K562 (cell line): ENCODE measurements at regions not wholly inside any gene's neighbourhood (a gene's known extent, or its start where the extent isn't known, plus 50 kb on each side); places are given as distances from the start of the nearest gene placed in this dataset.

Source experiments
- ATAC-seq: fragments of 200-7000 bp; cut with Tn5 transposase; 3 replicates; pipeline ENCODE4 v1.9.1; 2020; ENCODE audit warnings: moderate library complexity
- BruUV-seq: library from RNA; stranded (reverse); fragments of 400-500 nt; replicated peaks from 2 replicates; lab custom pipeline; 2021; lab: Mats Ljungman, UMichigan
- CTCF ChIA-PET: fragments of 300-600 bp; formaldehyde crosslinking; extraction: SDS; loops from one replicate; lab custom pipeline; 2021; ENCODE audit warnings: low intra/inter-chr PET ratio; lab: Yijun Ruan, JAX
- POLR2A ChIA-PET: fragments of 300-600, 350-650 bp; sonication (Branson Sonifier 250); formaldehyde crosslinking; extraction: SDS; loops from one replicate; lab custom pipeline; 2021; ENCODE audit warnings: antibody characterized with exemption, inconsistent platforms; lab: Yijun Ruan, JAX
- DNase-seq, 4 experiments: peaks; one replicate each; pipeline versions ENCODE4 v3.0.0 to v3.0.0-alpha.2; 2011 to 2018; ENCODE audit warnings: low spot score in 3 of 4, mixed read lengths in 3 of 4; ENCODE audit errors: extremely low read depth in 1 of 4
- FAIRE-seq: peaks from 2 replicates; lab custom pipeline; 2011; peaks lifted over from hg19 to GRCh38; lab: Jason Lieb, UNC
- H2AFZ ChIP-seq: 2 replicates; pipeline ENCODE4 v1.6.0; 2011; ENCODE audit warnings: low read depth, low read length, control low read depth, inconsistent platforms
- H3K27ac ChIP-seq: fragments of 200-600 bp; 3 replicates; pipeline ENCODE4 v1.8.0; 2011; ENCODE audit warnings: low read depth, mild to moderate bottlenecking, control low read depth, inconsistent platforms, low read length, moderate library complexity, mixed read lengths; ENCODE audit errors: extremely low read depth
- H3K27me3 ChIP-seq, 2 experiments: fragments of 300-600 bp in 1 of 2; 2 replicates in 1 of 2; 3 replicates in 1 of 2; pipeline versions ENCODE4 v1.6.0 to v1.8.0; 2011; ENCODE audit warnings: inconsistent platforms in 2 of 2, low read length in 2 of 2, mild to moderate bottlenecking in 1 of 2, mixed read lengths in 1 of 2, moderate library complexity in 1 of 2; ENCODE audit not compliant: control insufficient read depth in 2 of 2, insufficient read depth in 2 of 2
- H3K36me3 ChIP-seq: fragments of 300-600 bp; 3 replicates; pipeline ENCODE4 v1.8.0; 2011; ENCODE audit warnings: mild to moderate bottlenecking, low read length, inconsistent platforms; ENCODE audit not compliant: control insufficient read depth, insufficient read depth
- H3K4me1 ChIP-seq, 2 experiments: fragments of 200-600 bp in 1 of 2; replicated peaks in 1 of 2; 2 replicates in 1 of 2; 3 replicates in 1 of 2; pipeline versions ENCODE4 v1.5.1 to v1.8.0; 2011; ENCODE audit warnings: inconsistent platforms in 2 of 2, low read length in 2 of 2, mild to moderate bottlenecking in 1 of 2, mixed read lengths in 1 of 2, moderate library complexity in 1 of 2; ENCODE audit not compliant: control insufficient read depth in 2 of 2, insufficient read depth in 2 of 2
- H3K4me2 ChIP-seq: 2 replicates; pipeline ENCODE4 v1.6.1; 2011; ENCODE audit warnings: low read length, control low read depth, inconsistent platforms, mixed read lengths; ENCODE audit not compliant: insufficient read depth
- H3K4me3 ChIP-seq: fragments of 200-600 bp; sonication (generic), shearing (Covaris generic); 2 replicates; pipeline ENCODE4 v1.5.1; 2016; ENCODE audit warnings: control low read depth, inconsistent platforms
- H3K79me2 ChIP-seq: fragments of 200-600 bp; 3 replicates; pipeline ENCODE4 v1.8.0; 2011; ENCODE audit warnings: low read length, inconsistent platforms; ENCODE audit not compliant: control insufficient read depth, insufficient read depth
- H3K9ac ChIP-seq, 2 experiments: 2 replicates each; pipeline versions ENCODE4 v1.6.0 to v1.6.1; 2011; ENCODE audit warnings: low read depth in 2 of 2, low read length in 2 of 2, control low read depth in 1 of 2, inconsistent platforms in 1 of 2, mild to moderate bottlenecking in 1 of 2, mixed read lengths in 1 of 2; ENCODE audit not compliant: insufficient read depth in 1 of 2
- H3K9me1 ChIP-seq: one replicate; pipeline ENCODE4 v1.6.0; 2011; ENCODE audit warnings: inconsistent platforms, mild to moderate bottlenecking, low read length, moderate library complexity; ENCODE audit not compliant: control insufficient read depth, insufficient read depth
- H3K9me3 ChIP-seq: replicated peaks from 2 replicates; pipeline ENCODE4 v1.5.1; 2011; ENCODE audit warnings: low read depth, low read length, inconsistent platforms; ENCODE audit not compliant: control insufficient read depth, insufficient read depth
- H4K20me1 ChIP-seq: replicated peaks from 2 replicates; pipeline ENCODE4 v1.6.1; 2011; ENCODE audit warnings: low read length, inconsistent platforms, mixed read lengths; ENCODE audit not compliant: control insufficient read depth, insufficient read depth
- ELF1 ChIP-seq: fragments of 200-800 bp; sonication (Bioruptor generic); IDR thresholded peaks from 2 replicates; pipeline ENCODE4 v1.6.1; 2016; ENCODE audit warnings: missing genetic modification characterization, missing compliant biosample characterization
- HLTF ChIP-seq: fragments of 450-650 bp; IDR thresholded peaks from 2 replicates; pipeline ENCODE4 v1.6.1; 2016
- NCOA1 ChIP-seq: fragments of 450-650 bp; IDR thresholded peaks from 2 replicates; pipeline ENCODE4 v1.6.1; 2016; ENCODE audit warnings: low read depth
- RBM25 ChIP-seq: fragments of 200-400 bp; formaldehyde crosslinking; IDR thresholded peaks from 2 replicates; pipeline ENCODE4 v1.6.1; 2018; ENCODE audit warnings: low read length, low read depth, moderate library complexity; ENCODE audit not compliant: severe bottlenecking
- WGBS: fragments of 100-300 bp; shearing (Covaris generic); methylation state at CpG from one replicate; pipeline ENCODE4 v1.1.6; 2016; ENCODE audit warnings: low coverage, mixed read lengths; ENCODE audit not compliant: insufficient coverage; ENCODE audit errors: missing lambda C conversion rate; 5-methylcytosine and 5-hydroxymethylcytosine counted together
- in situ Hi-C: fragments of 300-500 bp; cut with MboI; formaldehyde crosslinking; loops from 4 replicates; pipeline ENCODE4 v1.15.0; 2018; ENCODE audit warnings: inconsistent platforms, mixed read lengths
- intact Hi-C: fragments of 100-400 bp; cut with micrococcal nuclease; formaldehyde crosslinking; loops from 2 replicates; pipeline ENCODE4 v1.14.2; 2022
- TF ChIP-seq, protein P1 (sequence below): sonication (generic); formaldehyde crosslinking; IDR thresholded peaks from 2 replicates; pipeline ENCODE4 v1.8.0; 2022; ENCODE audit warnings: mild to moderate bottlenecking, missing genetic modification reagents, borderline replicate concordance

DNA sequence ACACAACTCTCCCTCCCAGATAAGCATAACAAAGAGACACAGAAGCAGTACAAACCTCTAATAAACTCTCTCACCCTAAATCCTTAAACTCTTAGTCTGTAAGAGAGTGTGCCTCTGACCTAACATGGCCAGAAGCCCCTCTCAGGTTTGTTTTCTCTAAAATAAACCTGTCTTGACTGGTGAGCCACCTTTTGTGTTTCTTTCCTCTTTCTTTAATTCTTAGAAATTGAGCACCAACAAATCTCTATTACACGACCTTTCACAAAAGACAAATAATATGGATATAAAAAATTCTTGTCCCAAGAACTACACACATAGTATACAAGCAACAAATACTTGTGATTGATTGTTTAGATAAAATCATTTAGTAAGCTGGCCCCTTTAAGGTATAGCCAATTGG lies 573.7 kb downstream of the EPHA5 start:
- no TSS peak for BruUV-seq
- intact Hi-C loops: no loop called here

GRCh38 chr4:65089666-65090065 lies 580.6 kb downstream of the EPHA5 start:
- DNase-seq: no peak
- in situ Hi-C loops (no loop called here), intact Hi-C loops (no loop called here)
- TF ChIP-seq ELF1: no peak
- no peak for TF ChIP-seq NCOA1
- Histone ChIP-seq H4K20me1 (no peaks in the 10 kb centered on the region), H3K4me1 (no peaks in the 10 kb centered on the region), H3K9me3 (no peaks in the 10 kb centered on the region), H3K79me2 (no peaks in the 10 kb centered on the region), H2AFZ (no peak overlapping the region), H3K36me3 (no peaks in the 10 kb centered on the region), H3K27ac (no peak overlapping the region), H3K27me3 (no peaks in the 10 kb centered on the region), H3K9ac (no peak overlapping the region), H3K9me1 (no peaks in the 10 kb centered on the region), H3K4me2 (no peak overlapping the region), H3K4me3 (no peak overlapping the region)
- POLR2A ChIA-PET: no interaction called here
- CTCF ChIA-PET: no interaction called here
- ATAC-seq: no peak
- FAIRE-seq: no peak
- BruUV-seq: no TSS peak

More for the DNA sequence above, 573.7 kb downstream of the EPHA5 start:
- H3K4me2 ChIP-seq: no peak overlapping the region
- no peak overlapping the region for H3K4me3 ChIP-seq
- no peaks in the 10 kb centered on the region for H3K27me3 ChIP-seq
- H3K36me3 ChIP-seq: no peaks in the 10 kb centered on the region
- no peaks in the 10 kb centered on the region for H4K20me1 ChIP-seq
- no peaks in the 10 kb centered on the region for H3K79me2 ChIP-seq
- no peak overlapping the region for H2AFZ ChIP-seq
- no peak overlapping the region for H3K9ac ChIP-seq
- H3K9me1 ChIP-seq: no peaks in the 10 kb centered on the region
- CTCF ChIA-PET: no interaction called here
- TF ChIP-seq, protein P1, sequence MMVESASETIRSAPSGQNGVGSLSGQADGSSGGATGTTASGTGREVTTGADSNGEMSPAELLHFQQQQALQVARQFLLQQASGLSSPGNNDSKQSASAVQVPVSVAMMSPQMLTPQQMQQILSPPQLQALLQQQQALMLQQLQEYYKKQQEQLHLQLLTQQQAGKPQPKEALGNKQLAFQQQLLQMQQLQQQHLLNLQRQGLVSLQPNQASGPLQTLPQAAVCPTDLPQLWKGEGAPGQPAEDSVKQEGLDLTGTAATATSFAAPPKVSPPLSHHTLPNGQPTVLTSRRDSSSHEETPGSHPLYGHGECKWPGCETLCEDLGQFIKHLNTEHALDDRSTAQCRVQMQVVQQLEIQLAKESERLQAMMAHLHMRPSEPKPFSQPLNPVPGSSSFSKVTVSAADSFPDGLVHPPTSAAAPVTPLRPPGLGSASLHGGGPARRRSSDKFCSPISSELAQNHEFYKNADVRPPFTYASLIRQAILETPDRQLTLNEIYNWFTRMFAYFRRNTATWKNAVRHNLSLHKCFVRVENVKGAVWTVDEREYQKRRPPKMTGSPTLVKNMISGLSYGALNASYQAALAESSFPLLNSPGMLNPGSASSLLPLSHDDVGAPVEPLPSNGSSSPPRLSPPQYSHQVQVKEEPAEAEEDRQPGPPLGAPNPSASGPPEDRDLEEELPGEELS (CRISPR knock-in tag): no peak
- TF ChIP-seq HLTF (peak; percentile 71; the same call in 1 of the 2 replicates), RBM25 (peak; percentile 71)
- TF ChIP-seq, all 486 proteins: peak for 2
- Histone ChIP-seq H3K4me1 (no peaks in the 10 kb centered on the region), H3K9me3 (no peaks in the 10 kb centered on the region), H3K27ac (no peak overlapping the region)
- FAIRE-seq: no peak
- DNase-seq: peak in 1 of 4 experiments; percentile 1
- in situ Hi-C loops: no loop called here
- no peak for ATAC-seq
- POLR2A ChIA-PET: no interaction called here
- 0% methylated on average over 1 of the region's 1 CpG for WGBS
